Progenitor cell of endocrine pancreas (in vitro differentiated cells): ENCODE measurements at regions not wholly inside any gene's neighbourhood (a gene's known extent, or its start where the extent isn't known, plus 50 kb on each side); places are given as distances from the start of the nearest gene placed in this dataset.

Source experiments
- DNase-seq: peaks from one replicate; pipeline ENCODE4 v3.0.0; 2021; ENCODE audit warnings: low spot score; ENCODE audit not compliant: unreplicated experiment
- H3K27ac Mint-ChIP-seq: 2 replicates; pipeline ENCODE4 v1.8.0; 2021; ENCODE audit warnings: mild to moderate bottlenecking, moderate library complexity, mixed read lengths
- H3K27me3 Mint-ChIP-seq: 2 replicates; pipeline ENCODE4 v1.8.0; 2021; ENCODE audit warnings: mixed read lengths
- H3K36me3 Mint-ChIP-seq: 2 replicates; pipeline ENCODE4 v1.8.0; 2022; ENCODE audit warnings: mixed read lengths; ENCODE audit not compliant: insufficient read depth
- H3K4me1 Mint-ChIP-seq: 2 replicates; pipeline ENCODE4 v1.8.0; 2021; ENCODE audit warnings: low read depth, mixed read lengths
- H3K4me3 Mint-ChIP-seq: 2 replicates; pipeline ENCODE4 v1.8.0; 2021; ENCODE audit warnings: low read depth, mild to moderate bottlenecking, moderate library complexity, mixed read lengths
- H3K9me3 Mint-ChIP-seq: 2 replicates; pipeline ENCODE4 v1.8.0; 2021; ENCODE audit warnings: low read depth, mixed read lengths
- CTCF ChIP-seq: fragments of 200-600 bp; sonication (generic); IDR thresholded peaks from one replicate; pipeline ENCODE4 v1.5.0; 2021; ENCODE audit warnings: antibody characterized with exemption, mild to moderate bottlenecking; ENCODE audit not compliant: unreplicated experiment

- H3K4me1 Mint-ChIP-seq = no peaks in the 10 kb centered on the region
- H3K27ac Mint-ChIP-seq = no peak overlapping the region
- no peak overlapping the region for H3K4me3 Mint-ChIP-seq
- H3K9me3 Mint-ChIP-seq = no peaks in the 10 kb centered on the region
- no peak for DNase-seq
- H3K36me3 Mint-ChIP-seq = no peaks in the 10 kb centered on the region
- TF ChIP-seq CTCF = no peak
- no peaks in the 10 kb centered on the region for H3K27me3 Mint-ChIP-seq
Measured at GRCh38 chr4:135963009-135963408, 1569.3 kb downstream of the PCDH18 start.

- no peak for TF ChIP-seq CTCF
- Mint-ChIP-seq H3K9me3 (peaks cover 9% of the 10 kb centered on the region), H3K27me3 (no peaks in the 10 kb centered on the region), H3K4me1 (no peaks in the 10 kb centered on the region), H3K4me3 (no peak overlapping the region), H3K27ac (no peak overlapping the region), H3K36me3 (no peaks in the 10 kb centered on the region)
- DNase-seq = no peak
Measured at GRCh38 chr4:135949931-135950330, 1582.4 kb downstream of the PCDH18 start.

- no peak for TF ChIP-seq CTCF
- Mint-ChIP-seq H3K9me3 (peaks cover 1% of the 10 kb centered on the region), H3K4me1 (no peaks in the 10 kb centered on the region), H3K27ac (no peak overlapping the region), H3K27me3 (no peaks in the 10 kb centered on the region), H3K36me3 (no peaks in the 10 kb centered on the region), H3K4me3 (no peak overlapping the region)
- DNase-seq = no peak
Measured at GRCh38 chr4:135948797-135949196, 1583.5 kb downstream of the PCDH18 start.

GRCh38 chr4:135941671-135942070, 1590.6 kb downstream of the PCDH18 start:
- Mint-ChIP-seq H3K36me3 (no peaks in the 10 kb centered on the region), H3K9me3 (no peaks in the 10 kb centered on the region), H3K4me3 (no peak overlapping the region), H3K27ac (no peak overlapping the region), H3K4me1 (no peaks in the 10 kb centered on the region), H3K27me3 (no peaks in the 10 kb centered on the region)
- TF ChIP-seq CTCF = no peak
- DNase-seq = no peak

GRCh38 chr4:135934026-135934425, 1598.3 kb downstream of the PCDH18 start:
- no peak overlapping the region for H3K4me3 Mint-ChIP-seq
- no peak for DNase-seq
- H3K27me3 Mint-ChIP-seq = no peaks in the 10 kb centered on the region
- peaks cover 8% of the 10 kb centered on the region for H3K9me3 Mint-ChIP-seq
- H3K36me3 Mint-ChIP-seq = no peaks in the 10 kb centered on the region
- no peak for TF ChIP-seq CTCF
- H3K27ac Mint-ChIP-seq = no peak overlapping the region
- peaks cover 1% of the 10 kb centered on the region for H3K4me1 Mint-ChIP-seq
